ENCODE measurements at regions not wholly inside any gene's neighbourhood (a gene's known extent, or its start where the extent isn't known, plus 50 kb on each side); places are given as distances from the start of the nearest gene placed in this dataset.

- TF ChIP-seq ZNF740 (CRISPR knock-in tag; IDR thresholded peaks at IDR 0.05) (no peak), ZNF740 (tag; IDR thresholded peaks at IDR 0.05) (no peak), ZBTB9 (CRISPR knock-in tag; IDR thresholded peaks at IDR 0.05) (no peak), POLR2B (IDR thresholded peaks at IDR 0.05; ENCODE audit: low read depth, partially characterized antibody) (no peak), SMARCE1 (IDR thresholded peaks at IDR 0.05) (no peak), CCAR2 (IDR thresholded peaks at IDR 0.05; ENCODE audit: low read depth, low read length) (no peak), XRCC4 (IDR thresholded peaks at IDR 0.05; ENCODE audit: extremely low read depth, insufficient read depth, insufficient read length) (no peak)
Measured at GRCh38 chr3:87397211-87397610, 120.8 kb upstream of the POU1F1 start (continued).

GRCh38 chr3:87390821-87391220 is 114.4 kb upstream of the POU1F1 start:
- BruUV-seq (replicated peaks), result no TSS peak
- H4K20me1 ChIP-seq (replicated peaks; ENCODE audit: control insufficient read depth, insufficient read depth, low read length), result no peaks in the 10 kb centered on the region
- TF ChIP-seq USF1 (CRISPR knock-in tag; IDR thresholded peaks at IDR 0.05) (no peak), MAFK (IDR thresholded peaks at IDR 0.05; ENCODE audit: low read length) (no peak), PREB (CRISPR knock-in tag; IDR thresholded peaks at IDR 0.05) (no peak), NFIC (IDR thresholded peaks at IDR 0.05) (peak; percentile 28; the same call in 1 of the 2 replicates), ZBTB8A (IDR thresholded peaks at IDR 0.05; ENCODE audit: partially characterized antibody) (no peak), ETV5 (CRISPR knock-in tag; IDR thresholded peaks at IDR 0.05; ENCODE audit: low read depth) (no peak), MAFF (IDR thresholded peaks at IDR 0.05; ENCODE audit: low read length) (no peak)
- H3K79me2 ChIP-seq (ENCODE audit: control insufficient read depth, insufficient read depth, low read length), result no peaks in the 10 kb centered on the region
- FAIRE-seq, result no peak
- no peak overlapping the region for H3K27ac ChIP-seq (ENCODE audit: extremely low read depth, low read depth, low read length)
- in situ Hi-C loops (cut with MboI), result no loop called here
- no peaks in the 10 kb centered on the region for H3K27me3 ChIP-seq (ENCODE audit: control insufficient read depth in 2 of 2, insufficient read depth in 2 of 2, low read length in 2 of 2)
- H3K4me2 ChIP-seq (ENCODE audit: insufficient read depth, low read length), result no peak overlapping the region
- WGBS (ENCODE audit: insufficient coverage, low coverage, missing lambda C conversion rate), result 7% methylated on average over 3 of the region's 3 CpGs
- H3K9me1 ChIP-seq (ENCODE audit: control insufficient read depth, insufficient read depth, low read length), result no peaks in the 10 kb centered on the region
- CTCF ChIA-PET (ENCODE audit: low intra/inter-chr PET ratio), result no interaction called here
- intact Hi-C loops (cut with micrococcal nuclease), result no loop called here
- H3K9ac ChIP-seq (ENCODE audit: insufficient read depth in 1 of 2, low read depth in 2 of 2, low read length in 2 of 2), result no peak overlapping the region
- POLR2A ChIA-PET, result no interaction called here
- H3K4me3 ChIP-seq, result no peak overlapping the region
- no peak for DNase-seq (ENCODE audit: extremely low read depth in 1 of 4, low spot score in 3 of 4)
- no peaks in the 10 kb centered on the region for H3K9me3 ChIP-seq (replicated peaks; ENCODE audit: control insufficient read depth, insufficient read depth, low read depth, low read length)
- ATAC-seq, result no peak
- H3K36me3 ChIP-seq (ENCODE audit: control insufficient read depth, insufficient read depth, low read length), result no peaks in the 10 kb centered on the region
- H2AFZ ChIP-seq (ENCODE audit: low read depth, low read length), result no peak overlapping the region
- no peaks in the 10 kb centered on the region for H3K4me1 ChIP-seq (replicated peaks in 1 of 2; ENCODE audit: control insufficient read depth in 2 of 2, insufficient read depth in 2 of 2, low read length in 2 of 2)
